Endodermal cell (in vitro differentiated cells): ENCODE measurements at regions not wholly inside any gene's neighbourhood (a gene's known extent, or its start where the extent isn't known, plus 50 kb on each side); places are given as distances from the start of the nearest gene placed in this dataset.

Source experiments
- DNase-seq: peaks from one replicate; pipeline ENCODE4 v3.0.0-alpha.2; 2017
- H3K27ac ChIP-seq: 2 replicates; pipeline ENCODE4 v1.5.1; 2013; ENCODE audit warnings: mild to moderate bottlenecking, low read depth, low read length, moderate library complexity
- H3K27me3 ChIP-seq: 2 replicates; pipeline ENCODE4 v1.6.1; 2013; ENCODE audit warnings: mild to moderate bottlenecking, low read length, moderate library complexity; ENCODE audit not compliant: insufficient read depth, control insufficient read depth, poor library complexity, severe bottlenecking
- H3K36me3 ChIP-seq: 2 replicates; pipeline ENCODE4 v1.7.0; 2013; ENCODE audit warnings: mild to moderate bottlenecking, low read length, moderate library complexity; ENCODE audit not compliant: control insufficient read depth, insufficient read depth
- H3K4me1 ChIP-seq: one replicate; pipeline ENCODE4 v1.7.0; 2013; ENCODE audit warnings: low read length; ENCODE audit not compliant: control insufficient read depth, insufficient read depth
- H3K4me3 ChIP-seq: 2 replicates; pipeline ENCODE4 v1.5.1; 2013; ENCODE audit warnings: mild to moderate bottlenecking, low read length, moderate library complexity
- H3K9ac ChIP-seq: 2 replicates; pipeline ENCODE4 v1.6.1; 2013; ENCODE audit warnings: mild to moderate bottlenecking, low read length, moderate library complexity; ENCODE audit not compliant: poor library complexity, severe bottlenecking; ENCODE audit errors: extremely low read depth
- H3K9me3 ChIP-seq: 2 replicates; pipeline ENCODE4 v1.6.1; 2013; ENCODE audit warnings: mild to moderate bottlenecking, low read length, moderate library complexity; ENCODE audit not compliant: control insufficient read depth
- H3K27ac Mint-ChIP-seq: 2 replicates; pipeline ENCODE4 v1.8.0; 2020; ENCODE audit warnings: mixed read lengths
- H3K27me3 Mint-ChIP-seq: 2 replicates; pipeline ENCODE4 v1.8.0; 2021; ENCODE audit warnings: mild to moderate bottlenecking, mixed read lengths; ENCODE audit not compliant: insufficient read depth
- H3K36me3 Mint-ChIP-seq: 2 replicates; pipeline ENCODE4 v1.8.0; 2020; ENCODE audit warnings: low read depth, mixed read lengths
- H3K4me1 Mint-ChIP-seq: 2 replicates; pipeline ENCODE4 v1.8.0; 2020; ENCODE audit warnings: mixed read lengths
- H3K4me3 Mint-ChIP-seq: 2 replicates; pipeline ENCODE4 v1.8.0; 2020; ENCODE audit warnings: mild to moderate bottlenecking, moderate library complexity, mixed read lengths
- H3K9me3 Mint-ChIP-seq: 2 replicates; pipeline ENCODE4 v1.8.0; 2020; ENCODE audit warnings: mild to moderate bottlenecking, mixed read lengths
- CTCF ChIP-seq: fragments of 200-600 bp; sonication (generic); conservative IDR thresholded peaks from 2 replicates; pipeline ENCODE4 v1.5.0; 2021; ENCODE audit warnings: antibody characterized with exemption, mild to moderate bottlenecking
- WGBS, 2 experiments: methylation state at CpG; one replicate each; pipeline versions ENCODE4 v1.1.5 to v1.1.7; 2013; ENCODE audit warnings: missing lambda C conversion rate in 2 of 2, mixed read lengths in 1 of 2; ENCODE audit not compliant: insufficient coverage in 1 of 2, insufficient read length in 1 of 2; 5-methylcytosine and 5-hydroxymethylcytosine counted together

DNA sequence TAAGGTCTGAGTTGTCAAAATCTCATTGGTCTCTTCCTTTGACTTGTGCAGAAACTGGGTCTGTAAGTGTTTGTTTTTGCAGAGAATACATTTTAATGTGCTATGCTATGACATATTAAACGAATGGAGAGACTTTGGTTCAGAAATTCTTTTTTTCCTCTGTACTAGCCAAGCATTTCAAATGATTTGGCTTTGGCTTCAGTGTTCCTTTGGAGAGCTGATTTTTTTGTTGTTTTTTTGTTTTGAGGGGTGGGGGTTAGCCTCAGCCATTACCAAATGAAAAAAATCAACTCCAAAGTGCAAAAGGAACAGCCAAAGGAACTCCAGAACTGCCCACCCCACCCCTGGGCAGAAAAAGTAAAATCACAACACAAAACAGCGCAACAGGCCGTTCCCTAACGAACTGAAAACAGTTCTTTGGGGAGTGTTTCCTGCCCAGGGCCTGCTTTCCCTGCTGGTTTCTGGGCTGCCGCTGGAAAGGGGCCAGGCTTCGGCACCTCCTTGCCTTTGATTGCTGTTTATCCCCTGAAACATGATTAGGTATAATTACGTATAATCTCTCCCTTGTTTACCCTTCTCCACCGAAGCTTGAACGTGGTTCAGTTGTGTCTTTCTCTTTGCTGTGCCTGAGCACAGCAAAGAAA is 57.6 kb upstream of the NEO1 start:
- Mint-ChIP-seq H3K27ac (peak overlapping the region; percentile 63), H3K27me3 (no peaks in the 10 kb centered on the region), H3K36me3 (no peaks in the 10 kb centered on the region), H3K4me3 (no peak overlapping the region), H3K4me1 (peaks cover 14% of the 10 kb centered on the region), H3K9me3 (no peaks in the 10 kb centered on the region)
- H3K27ac ChIP-seq = no peak overlapping the region
- no peaks in the 10 kb centered on the region for H3K36me3 ChIP-seq
- H3K4me1 ChIP-seq = no peaks in the 10 kb centered on the region
- no peaks in the 10 kb centered on the region for H3K9me3 ChIP-seq
- no peak for TF ChIP-seq CTCF
- no peaks in the 10 kb centered on the region for H3K27me3 ChIP-seq
- no peak for DNase-seq
- no peak overlapping the region for H3K4me3 ChIP-seq
- 75 to 80% methylated on average over 9 of the region's 9 CpGs for WGBS, 2 experiments
- H3K9ac ChIP-seq = no peak overlapping the region

GRCh38 chr15:72992841-72993252 is 59.4 kb upstream of the NEO1 start:
- no peak overlapping the region for H3K9ac ChIP-seq
- H3K9me3 ChIP-seq = no peaks in the 10 kb centered on the region
- Mint-ChIP-seq H3K27ac (no peak overlapping the region), H3K4me3 (no peak overlapping the region), H3K27me3 (no peaks in the 10 kb centered on the region), H3K9me3 (no peaks in the 10 kb centered on the region), H3K4me1 (peaks cover 12% of the 10 kb centered on the region), H3K36me3 (no peaks in the 10 kb centered on the region)
- H3K4me3 ChIP-seq = no peak overlapping the region
- no peak overlapping the region for H3K27ac ChIP-seq
- H3K27me3 ChIP-seq = no peaks in the 10 kb centered on the region
- WGBS, 2 experiments = 90 to 95% methylated on average over 8 of the region's 8 CpGs
- no peak for DNase-seq
- no peaks in the 10 kb centered on the region for H3K4me1 ChIP-seq
- TF ChIP-seq CTCF = no peak
- H3K36me3 ChIP-seq = no peaks in the 10 kb centered on the region

- H3K27ac Mint-ChIP-seq = no peak overlapping the region
- H3K36me3 Mint-ChIP-seq = no peaks in the 10 kb centered on the region
- H3K9me3 Mint-ChIP-seq = no peaks in the 10 kb centered on the region
- no peaks in the 10 kb centered on the region for H3K36me3 ChIP-seq
- no peak overlapping the region for H3K27ac ChIP-seq
- DNase-seq = no peak
- WGBS, 2 experiments = 100% methylated on average over 3 of the region's 3 CpGs; no CpG with 5 or more reads in 1 of the 2 experiments
- H3K4me3 ChIP-seq = no peak overlapping the region
- peaks cover 8% of the 10 kb centered on the region for H3K4me1 Mint-ChIP-seq
- no peaks in the 10 kb centered on the region for H3K27me3 Mint-ChIP-seq
- no peak overlapping the region for H3K9ac ChIP-seq
- TF ChIP-seq CTCF = no peak
- no peaks in the 10 kb centered on the region for H3K27me3 ChIP-seq
- no peaks in the 10 kb centered on the region for H3K4me1 ChIP-seq
- no peaks in the 10 kb centered on the region for H3K9me3 ChIP-seq
- H3K4me3 Mint-ChIP-seq = no peak overlapping the region
Observed at GRCh38 chr15:72991026-72991425, 61.2 kb upstream of the NEO1 start.
